ENCODE measurements at regions not wholly inside any gene's neighbourhood (a gene's known extent, or its start where the extent isn't known, plus 50 kb on each side); places are given as distances from the start of the nearest gene placed in this dataset.
A peak's percentile ranks its signal among the peaks of the same experiment; 100 is the strongest.
"Not testable (repeated sequence)": the region's sequence is repeated elsewhere in the genome, so short reads cannot be mapped to it uniquely, and the experiment has no call there.

GRCh38 chr2:236908439-236909192 lies 177.1 kb upstream of the COPS8 start:
- no peak for FAIRE-seq

- FAIRE-seq, result no peak
Measured at GRCh38 chr2:236909193-236909504, 176.5 kb upstream of the COPS8 start.

GRCh38 chr2:236909802-236910201 lies 175.9 kb upstream of the COPS8 start:
- FAIRE-seq, result no peak

- no peak for FAIRE-seq
Measured at GRCh38 chr2:236910781-236911495, 174.8 kb upstream of the COPS8 start.

GRCh38 chr2:236912326-236913120 lies 173.2 kb upstream of the COPS8 start:
- peak; percentile 48 for FAIRE-seq

GRCh38 chr2:236915186-236915585 lies 170.5 kb upstream of the COPS8 start:
- no peak for FAIRE-seq

GRCh38 chr2:236915726-236916125 lies 170.0 kb upstream of the COPS8 start:
- FAIRE-seq, result no peak

GRCh38 chr2:236916181-236916580 lies 169.5 kb upstream of the COPS8 start:
- FAIRE-seq, result no peak

GRCh38 chr2:236916651-236917050 lies 169.0 kb upstream of the COPS8 start:
- no peak for FAIRE-seq

GRCh38 chr2:236917164-236917563 lies 168.5 kb upstream of the COPS8 start:
- no peak for FAIRE-seq

- no peak for FAIRE-seq
Measured at GRCh38 chr2:236918545-236918944, 167.1 kb upstream of the COPS8 start.

GRCh38 chr2:236919209-236919608 lies 166.5 kb upstream of the COPS8 start:
- no peak for FAIRE-seq

- not testable (repeated sequence) for FAIRE-seq
Measured at GRCh38 chr2:236919801-236920379, 165.8 kb upstream of the COPS8 start.

- no peak for FAIRE-seq
Measured at GRCh38 chr2:236922061-236922460, 163.6 kb upstream of the COPS8 start.

GRCh38 chr2:236928380-236929037 lies 157.2 kb upstream of the COPS8 start:
- no peak for FAIRE-seq

GRCh38 chr2:236932831-236933361 lies 152.8 kb upstream of the COPS8 start:
- FAIRE-seq, result no peak

- no peak for FAIRE-seq
Measured at GRCh38 chr2:236934166-236934565, 151.5 kb upstream of the COPS8 start.

GRCh38 chr2:236934656-236935055 lies 151.0 kb upstream of the COPS8 start:
- FAIRE-seq, result no peak

- no peak for FAIRE-seq
Measured at GRCh38 chr2:236935083-236935482, 150.6 kb upstream of the COPS8 start.

GRCh38 chr2:236935631-236936445 lies 149.9 kb upstream of the COPS8 start:
- FAIRE-seq, result no peak

- FAIRE-seq, result no peak
Measured at GRCh38 chr2:236936446-236936940, 149.2 kb upstream of the COPS8 start.

Measured in endometrium (tissue), 2 donors.